HG03442 (cell line): ENCODE measurements at regions not wholly inside any gene's neighbourhood (a gene's known extent, or its start where the extent isn't known, plus 50 kb on each side); places are given as distances from the start of the nearest gene placed in this dataset.

Experiments
- ATAC-seq: cut with Tn5 transposase; IDR thresholded peaks from one replicate; pipeline ENCODE4 v1.9.1; 2021; ENCODE audit warnings: mild to moderate bottlenecking, moderate library complexity; ENCODE audit not compliant: unreplicated experiment

DNA sequence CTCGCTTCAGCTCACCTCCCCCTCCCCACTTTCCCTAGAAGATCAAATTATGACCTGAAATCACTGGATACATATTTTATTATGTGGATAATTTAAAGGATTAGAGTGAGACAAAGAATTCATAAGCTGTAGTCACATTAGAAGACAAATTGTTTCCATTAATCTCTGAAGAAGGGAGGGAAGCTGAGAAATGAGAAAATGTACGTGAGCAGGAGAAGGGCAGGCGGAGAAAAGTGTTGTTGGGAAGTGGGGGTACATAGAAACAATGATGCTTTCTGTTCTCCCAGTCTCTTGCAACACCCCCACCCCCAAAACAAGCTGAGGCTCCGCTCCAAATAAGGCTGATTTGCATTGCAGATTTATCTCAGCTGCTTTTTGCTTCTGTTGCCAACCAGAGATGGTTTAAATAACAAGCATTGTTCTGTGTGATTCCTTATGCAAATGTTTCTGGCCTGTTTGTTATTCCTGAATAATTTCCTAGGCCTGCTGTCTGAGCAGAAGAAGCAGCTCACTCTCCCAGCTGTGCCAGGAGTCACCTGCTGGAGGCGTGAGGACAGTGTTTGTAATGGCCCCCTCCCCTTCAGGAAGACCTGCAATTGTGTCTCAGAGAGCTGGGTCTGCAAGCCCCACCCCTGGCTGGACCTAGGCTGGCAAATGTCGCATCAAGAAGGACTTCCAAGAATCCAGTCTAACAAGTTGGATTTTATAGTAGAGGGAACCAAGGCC, 121.8 kb upstream of the TNR start:
- no peak for ATAC-seq

DNA sequence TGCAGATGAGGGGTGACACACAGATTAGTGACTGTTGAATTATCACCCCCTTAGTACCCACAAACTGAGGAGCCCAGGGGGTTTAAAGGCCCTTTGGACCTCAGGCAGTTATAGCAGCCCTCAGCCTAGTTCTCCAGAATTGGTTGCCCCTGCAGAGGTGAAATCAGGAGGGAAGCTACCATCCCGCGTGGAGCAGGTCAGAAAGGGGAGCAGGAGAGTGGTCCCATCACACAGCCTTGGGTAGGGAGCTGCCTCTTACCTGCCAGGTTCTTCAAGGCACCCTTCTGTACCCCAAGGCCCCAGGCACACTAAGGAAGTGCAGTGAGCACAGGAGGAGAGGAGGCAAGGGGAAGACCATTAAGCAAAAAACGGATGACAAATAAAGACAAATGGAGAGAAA, 121.2 kb upstream of the TNR start:
- ATAC-seq = no peak

DNA sequence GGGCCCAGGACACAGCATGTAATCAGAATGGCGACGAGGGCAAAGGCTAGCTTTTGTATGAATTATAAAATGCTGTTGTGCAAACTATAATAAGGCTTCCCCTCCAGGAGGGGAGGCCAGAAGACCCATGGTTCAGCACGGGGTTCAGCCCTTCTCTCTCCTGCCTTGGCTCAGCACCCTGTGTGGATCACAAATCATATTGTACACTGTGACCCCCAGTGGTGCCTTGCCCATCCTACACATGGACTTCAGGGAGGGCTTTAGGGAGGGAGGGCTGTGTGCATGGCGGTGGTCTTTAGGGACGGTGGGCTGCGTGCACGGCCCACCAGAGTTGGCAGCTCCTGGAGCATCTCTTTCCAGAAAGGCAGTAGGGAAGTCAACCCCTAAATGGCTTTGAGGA, 120.8 kb upstream of the TNR start:
- ATAC-seq = no peak

DNA sequence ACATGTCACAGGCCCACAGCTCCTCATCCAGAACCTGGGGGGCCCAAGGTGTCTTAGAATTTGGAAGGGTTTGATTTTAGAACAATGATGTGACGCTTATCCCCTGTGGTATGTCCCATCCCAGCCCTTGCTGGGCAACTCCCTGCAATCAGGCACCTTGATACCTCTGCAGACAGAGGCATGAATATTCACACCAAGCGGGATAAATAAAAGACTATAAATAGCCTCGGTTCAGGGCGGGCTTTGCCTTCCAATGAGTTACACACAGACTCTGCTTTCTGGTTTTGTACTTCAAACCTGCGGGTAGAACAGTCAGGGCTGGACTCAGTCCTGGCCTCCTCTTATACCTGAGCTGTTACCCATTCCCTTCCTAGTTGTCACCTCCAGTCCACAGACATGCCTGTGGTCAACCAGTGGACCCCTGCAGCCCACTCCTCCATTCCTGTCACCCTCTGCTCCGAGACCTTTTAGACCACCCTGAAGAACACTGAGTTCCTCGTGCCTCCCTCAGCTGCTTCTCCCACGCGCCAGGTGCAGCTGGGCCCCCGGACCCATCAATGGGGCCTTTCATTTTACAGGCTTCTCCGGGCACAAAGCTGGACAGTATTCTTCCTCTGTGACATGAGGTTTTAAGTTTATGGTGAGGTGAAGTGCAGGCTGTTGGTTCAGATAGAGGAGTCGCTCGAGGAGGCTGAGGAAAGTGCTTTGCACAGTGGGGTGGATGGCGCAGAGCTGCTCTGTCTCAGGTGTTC, 120.1 kb upstream of the TNR start:
- ATAC-seq = no peak

DNA sequence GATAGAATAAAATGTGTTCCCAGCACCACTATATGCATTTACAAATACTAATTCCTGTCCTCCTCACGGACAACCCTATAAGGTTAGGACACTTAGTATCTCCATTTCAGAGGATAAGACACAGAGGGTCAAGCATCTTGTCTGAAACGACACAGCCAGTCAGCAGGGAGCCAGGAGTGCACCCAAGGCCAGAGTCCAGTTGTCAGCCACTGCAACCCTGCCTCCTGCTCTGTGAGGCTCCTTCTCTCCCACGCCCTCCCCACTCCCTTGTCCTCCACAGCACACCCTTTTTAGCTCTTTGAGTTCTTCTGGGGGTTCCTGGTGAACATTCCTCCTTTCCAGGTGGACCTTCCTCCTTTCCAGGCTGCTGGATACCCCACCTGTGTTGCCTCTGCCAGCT, 119.0 kb upstream of the TNR start:
- no peak for ATAC-seq

DNA sequence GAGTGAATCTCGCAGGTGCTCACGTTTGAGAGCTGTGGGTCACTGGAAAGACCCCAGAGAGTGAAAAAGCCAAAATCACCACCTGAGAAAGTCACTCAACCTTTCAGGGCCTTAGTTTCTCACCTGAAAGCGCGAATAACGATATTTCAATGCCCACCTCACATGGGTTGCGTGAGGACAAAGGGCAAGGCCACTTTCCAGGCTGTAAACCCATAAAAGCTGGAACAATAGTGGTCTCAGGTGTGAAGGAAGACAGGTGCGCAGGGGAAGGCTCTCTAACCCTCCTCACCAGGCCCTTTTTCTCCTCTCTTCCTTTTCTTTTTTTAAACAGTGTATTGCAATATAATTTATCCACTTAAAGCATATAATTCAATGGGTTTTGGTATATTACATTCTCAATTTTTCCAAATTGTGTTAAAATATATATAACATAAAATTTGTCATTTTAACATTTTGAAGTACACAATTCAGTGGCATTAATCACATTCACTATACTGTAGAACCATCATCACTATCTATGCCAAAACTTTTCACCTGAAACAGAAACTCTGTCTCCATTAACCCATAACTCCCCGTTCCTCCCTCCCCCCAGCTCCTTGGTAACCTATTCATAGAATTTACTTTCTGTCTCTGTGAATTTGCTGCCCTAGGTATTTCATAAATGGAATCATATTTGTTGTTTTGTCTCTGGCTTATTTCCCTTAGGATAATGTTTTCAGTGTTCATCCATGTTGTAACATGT, 118.4 kb upstream of the TNR start:
- ATAC-seq = no peak

DNA sequence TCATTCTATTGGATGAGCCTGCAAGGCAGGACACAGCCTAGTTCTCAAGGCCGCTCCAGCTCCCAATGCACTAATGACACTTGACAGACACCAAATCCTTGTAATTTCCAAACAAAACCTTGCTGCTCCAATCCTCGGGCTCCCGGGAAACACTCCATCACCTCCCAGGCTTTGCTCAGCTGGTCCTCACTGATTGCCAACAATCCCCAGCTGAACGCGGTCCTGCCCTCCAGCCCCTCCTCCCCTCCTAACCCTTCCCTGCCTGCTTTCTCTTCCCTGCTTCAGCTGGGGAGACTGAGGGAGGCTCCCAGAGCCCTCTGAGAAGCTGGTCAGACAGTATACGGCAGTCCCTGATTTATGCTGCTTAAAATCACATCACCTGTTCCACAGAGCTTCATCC, 114.4 kb upstream of the TNR start:
- no peak for ATAC-seq

DNA sequence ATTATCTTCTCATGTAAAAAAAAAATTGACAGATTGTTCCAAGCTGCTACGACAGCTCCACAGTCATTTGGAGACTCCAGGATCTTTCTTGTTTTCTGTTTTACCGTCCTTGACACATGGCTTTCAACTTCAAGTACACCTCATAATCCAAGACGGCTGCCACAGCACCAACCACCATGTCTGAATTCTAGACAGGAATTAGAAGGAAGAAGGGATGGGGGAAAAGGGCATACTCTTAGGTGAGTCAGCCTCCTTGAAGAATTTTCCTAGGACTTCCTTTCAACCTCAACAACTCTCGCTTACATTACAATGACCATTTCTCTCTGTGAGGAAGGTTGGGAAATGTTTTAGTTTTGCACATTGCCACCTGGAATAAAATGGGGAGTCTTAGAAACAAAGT, 110.3 kb upstream of the TNR start:
- ATAC-seq = no peak

DNA sequence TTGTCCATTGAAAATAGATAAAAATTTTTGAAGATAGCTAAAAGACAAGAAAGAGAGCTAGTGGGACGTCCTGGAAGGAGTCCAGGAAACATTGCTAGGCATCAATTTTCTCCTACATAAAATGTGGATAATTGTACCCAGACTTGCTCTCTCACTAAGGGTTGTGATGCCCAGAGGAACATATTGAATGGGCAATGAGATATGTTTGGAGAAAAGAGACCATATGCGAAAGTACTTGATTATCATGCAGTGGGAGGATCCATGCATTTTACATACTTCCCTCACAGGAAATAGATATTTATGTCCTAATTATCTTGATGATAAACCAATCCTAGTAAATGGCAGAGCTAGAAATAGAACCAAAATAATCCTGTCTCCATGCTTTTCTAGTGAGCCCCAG, 108.4 kb upstream of the TNR start:
- no peak for ATAC-seq

DNA sequence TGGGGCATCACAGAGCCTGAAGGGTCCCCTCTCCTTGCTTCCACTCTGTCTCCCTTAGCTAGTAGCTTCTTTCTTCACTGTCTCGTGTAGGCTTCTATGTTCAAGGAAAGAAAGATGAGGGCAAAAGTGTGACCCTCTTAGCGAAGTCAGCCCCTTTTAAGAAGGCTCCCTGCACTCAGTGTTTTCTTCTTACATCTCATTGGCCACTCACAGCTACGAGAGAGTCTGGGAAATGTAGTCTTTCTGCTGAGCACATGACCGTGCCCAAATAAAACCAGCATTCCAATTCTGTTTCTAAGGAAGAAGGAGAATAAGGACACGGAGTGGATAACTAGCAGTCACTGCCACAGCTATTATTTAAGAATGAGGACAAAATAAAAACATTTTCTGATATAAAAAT, 104.9 kb upstream of the TNR start:
- no peak for ATAC-seq

DNA sequence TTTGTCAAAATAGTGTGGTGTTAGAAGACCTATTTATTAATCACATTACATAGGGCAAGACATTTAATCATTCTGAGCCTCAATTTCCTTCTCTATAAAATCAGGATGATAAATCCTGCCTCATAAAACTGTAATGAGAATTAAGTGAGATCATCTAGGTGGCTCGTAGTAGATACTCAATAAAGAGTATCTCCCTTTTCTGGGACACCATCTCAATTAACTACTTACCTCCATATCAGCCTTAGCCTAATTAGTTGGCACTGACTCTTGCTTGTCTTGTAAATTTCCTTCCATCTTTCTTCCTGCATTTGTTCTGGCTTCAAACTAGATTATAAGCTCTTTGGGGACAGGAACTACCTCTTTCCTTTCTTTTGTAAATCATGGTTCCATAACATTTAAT, 102.6 kb upstream of the TNR start:
- ATAC-seq = no peak

DNA sequence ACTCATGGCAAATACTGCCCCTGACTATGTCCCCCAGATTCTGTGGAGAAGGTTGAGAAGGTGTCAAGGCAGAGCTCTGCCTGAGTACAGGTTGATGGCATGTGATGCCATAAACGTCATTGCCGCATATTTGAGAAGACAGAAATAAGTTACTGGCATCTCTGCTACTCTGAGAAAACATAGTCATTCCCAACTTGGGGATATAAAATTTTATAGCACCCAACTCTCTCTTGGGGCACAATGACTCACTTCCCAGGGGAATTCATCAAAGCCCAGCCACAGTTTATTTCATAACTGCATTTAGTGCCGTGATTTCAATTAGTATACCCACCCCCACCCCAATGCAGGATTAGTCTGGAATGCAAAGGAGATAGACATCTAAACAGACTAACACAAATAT, 101.9 kb upstream of the TNR start:
- no peak for ATAC-seq

DNA sequence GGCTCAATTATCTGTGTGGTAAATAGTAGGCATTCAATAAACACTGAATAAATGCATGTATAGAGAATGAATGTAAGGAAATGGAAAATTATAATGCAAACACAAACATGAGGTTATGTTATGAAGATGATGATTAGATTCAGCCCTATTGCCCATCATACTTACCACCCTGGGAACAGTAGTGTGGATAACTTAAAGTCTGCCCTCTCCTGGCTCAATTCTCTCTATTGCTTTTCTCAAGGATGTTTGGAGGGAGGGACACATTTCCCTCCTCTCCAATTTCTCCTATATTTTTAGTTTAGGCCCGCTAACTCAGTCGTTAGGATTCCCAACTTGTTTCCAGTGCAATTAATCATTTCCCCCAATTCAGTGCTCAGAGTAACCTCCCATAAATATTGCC, 101.5 kb upstream of the TNR start:
- no peak for ATAC-seq

DNA sequence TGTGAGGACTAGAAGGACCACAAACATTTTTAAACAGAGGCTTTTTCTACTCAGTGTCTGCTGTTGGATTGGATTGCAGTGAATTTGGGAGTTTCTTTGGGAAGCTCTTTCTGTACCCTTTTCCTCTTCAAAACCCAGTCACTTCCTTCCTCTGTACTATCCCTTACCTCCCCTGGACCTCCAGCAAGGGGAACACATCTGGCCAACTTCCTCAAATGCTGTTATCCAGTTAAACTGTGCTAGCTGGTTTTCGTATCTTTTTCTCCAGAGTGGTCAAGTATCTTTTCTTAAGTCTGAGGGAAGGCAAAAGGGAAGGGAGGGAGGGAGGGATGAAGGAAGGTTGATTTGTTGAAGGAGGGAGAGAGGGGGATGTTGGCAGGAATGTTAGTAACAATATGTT, 99.2 kb upstream of the TNR start:
- ATAC-seq = no peak

DNA sequence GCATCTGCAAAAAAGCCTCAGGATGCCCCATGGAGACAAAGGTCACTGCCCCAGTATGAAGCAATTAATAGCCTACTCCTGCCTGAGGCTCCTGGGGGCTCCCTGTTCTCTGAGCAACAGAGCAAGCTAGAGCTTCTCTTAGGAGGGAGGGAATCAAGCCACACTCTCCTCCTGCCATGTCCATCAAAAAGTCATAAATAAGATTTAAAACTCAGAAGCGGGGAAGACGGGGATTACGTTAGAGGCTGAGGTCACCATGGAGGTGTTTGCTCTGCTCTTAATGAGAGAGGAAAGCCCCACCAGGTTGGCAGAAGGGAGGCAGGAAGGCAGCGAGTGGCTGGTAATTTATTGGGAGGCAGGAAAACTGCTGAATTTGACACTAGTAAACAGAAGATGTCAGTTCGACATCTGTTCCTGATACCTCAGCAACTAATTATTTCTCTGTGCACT, 98.4 kb upstream of the TNR start:
- no peak for ATAC-seq

DNA sequence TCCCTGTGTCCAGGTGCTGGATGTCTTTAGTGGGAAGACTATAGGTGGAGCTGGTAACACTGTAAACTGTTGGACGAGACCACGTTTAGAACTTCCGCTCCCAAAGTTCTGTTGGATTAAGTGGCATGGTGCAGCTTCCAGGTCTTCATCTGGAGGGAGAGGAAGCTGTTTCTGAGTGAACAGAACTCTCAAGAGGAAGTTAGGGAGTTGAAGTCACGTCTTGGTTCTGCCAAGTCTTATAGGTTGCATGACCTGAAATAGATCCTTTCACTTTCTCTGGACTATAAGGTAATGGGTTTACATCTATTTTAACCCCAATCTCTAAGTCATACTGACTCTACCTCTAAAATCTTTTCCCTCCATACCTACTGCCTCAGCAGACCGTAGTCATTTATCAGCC, 97.4 kb upstream of the TNR start:
- ATAC-seq = no peak

DNA sequence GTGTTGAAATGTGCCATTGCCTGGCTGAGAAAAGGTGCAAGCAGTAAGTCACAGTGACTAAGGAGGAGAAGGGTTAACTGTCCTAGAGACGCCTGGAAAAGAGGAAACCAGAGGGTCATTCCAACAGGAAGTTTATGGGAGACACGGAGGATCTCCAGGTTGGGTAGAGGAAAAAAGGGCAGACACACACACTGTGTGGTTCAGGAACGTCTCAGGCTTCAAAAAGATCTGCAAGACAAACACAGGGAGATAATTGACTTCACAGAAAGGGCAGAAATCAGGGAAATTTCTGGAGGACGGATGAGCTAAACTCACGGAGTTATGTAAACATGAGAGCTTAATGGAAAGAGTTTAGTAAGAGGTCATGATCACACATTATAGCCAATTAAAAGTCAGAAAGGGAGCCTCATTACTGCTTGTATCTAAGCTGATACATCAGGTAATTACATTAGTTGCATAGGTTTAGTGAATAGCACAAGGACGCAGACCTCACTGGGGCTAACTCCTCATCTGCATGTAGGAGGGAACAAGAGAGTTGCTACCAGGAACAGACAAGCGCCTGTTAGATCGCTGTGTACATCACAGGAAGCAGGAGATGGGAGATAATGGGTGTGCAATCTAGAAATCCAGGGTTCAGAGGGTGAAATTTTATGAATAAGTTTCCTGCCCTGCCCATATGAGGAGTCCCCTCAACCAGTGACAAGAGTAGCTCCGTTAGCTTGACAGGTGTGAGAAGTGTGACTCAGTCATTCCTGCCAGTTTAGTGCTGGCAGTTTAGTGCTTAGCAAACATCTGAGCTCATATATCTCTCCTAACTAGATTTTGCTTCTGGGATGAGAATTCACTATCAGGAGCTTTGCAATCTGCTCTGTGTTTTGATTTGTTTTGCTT, 96.6 kb upstream of the TNR start:
- ATAC-seq = no peak

DNA sequence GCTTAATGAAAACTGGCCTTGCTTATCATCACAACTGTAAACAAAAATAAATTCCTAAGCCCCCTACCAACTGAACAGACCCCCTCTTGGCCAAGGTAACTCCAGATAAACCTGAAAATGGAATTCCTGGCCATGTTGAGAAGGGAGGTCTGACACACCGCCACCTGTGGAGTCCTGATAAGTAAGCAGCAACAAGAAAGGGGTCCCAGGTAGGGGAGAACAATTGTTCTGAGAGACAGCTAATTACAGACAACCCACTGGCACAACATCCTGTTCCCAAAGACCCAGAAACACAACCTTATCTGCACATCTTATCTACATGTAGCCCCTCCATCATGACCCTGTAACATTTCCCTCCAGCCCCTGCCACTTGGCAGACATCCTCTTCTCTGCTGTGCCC, 91.2 kb upstream of the TNR start:
- ATAC-seq = no peak

DNA sequence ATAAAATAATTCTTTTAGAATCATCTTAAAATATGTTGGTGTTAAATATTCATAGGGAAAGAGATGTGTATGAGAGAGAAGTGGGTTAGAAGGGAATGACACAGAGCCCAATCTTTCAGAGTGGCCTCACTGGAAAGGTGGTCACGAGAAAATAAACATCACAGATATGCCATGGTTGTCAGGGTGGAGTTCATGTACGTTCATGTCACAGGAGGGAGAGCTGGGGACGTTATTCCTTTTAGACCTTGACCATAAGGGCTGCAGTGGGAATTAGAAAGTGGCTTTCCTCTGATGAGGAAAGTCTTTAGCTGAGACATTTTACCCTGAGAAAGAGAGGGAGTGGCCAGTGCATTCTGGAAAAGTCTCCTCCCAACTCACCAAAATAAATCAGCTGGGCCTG, 90.6 kb upstream of the TNR start:
- ATAC-seq = no peak

DNA sequence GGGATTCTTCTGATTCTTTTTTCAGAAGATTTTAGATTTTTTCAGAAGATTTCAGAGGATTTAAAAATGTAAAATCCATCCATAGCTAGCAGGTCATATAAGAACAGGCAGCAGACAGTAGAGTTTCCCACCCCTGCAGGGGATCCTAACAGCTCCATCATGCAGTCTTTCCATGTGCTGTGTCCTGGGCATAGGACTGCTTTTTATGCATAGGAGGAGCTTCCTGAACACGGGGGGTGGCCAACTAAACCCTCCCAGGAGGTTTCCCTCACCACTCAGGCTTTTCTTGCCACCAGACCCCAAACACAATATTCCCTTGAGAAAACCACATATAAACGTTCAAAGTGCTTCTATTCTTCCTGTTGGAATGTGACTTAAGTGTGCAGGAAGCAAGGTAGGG, 90.1 kb upstream of the TNR start:
- no peak for ATAC-seq

DNA sequence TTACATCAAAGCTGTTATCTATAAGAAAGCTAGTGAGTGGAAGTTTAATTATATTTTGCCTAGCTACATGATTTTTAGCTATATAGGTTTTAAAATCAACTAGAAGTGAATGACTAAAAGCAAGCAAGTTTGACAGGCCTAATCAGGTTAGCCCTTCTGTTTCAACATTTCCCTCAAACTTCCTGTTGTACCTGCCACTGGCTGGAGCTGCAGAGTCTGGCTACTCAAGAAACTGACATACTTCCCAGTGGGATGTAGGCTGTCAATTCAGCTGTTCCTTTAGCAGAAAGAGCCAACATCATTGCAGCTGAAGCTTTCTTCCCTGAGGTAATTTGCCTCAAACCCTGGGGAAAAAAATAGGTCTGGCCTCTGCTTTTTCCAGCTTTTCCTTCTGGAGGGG, 87.1 kb upstream of the TNR start:
- no peak for ATAC-seq
